MCF 10A (cell line): ENCODE measurements at regions not wholly inside any gene's neighbourhood (a gene's known extent, or its start where the extent isn't known, plus 50 kb on each side); places are given as distances from the start of the nearest gene placed in this dataset.
A peak's percentile ranks its signal among the peaks of the same experiment; 100 is the strongest.
"Not testable (repeated sequence)": the region's sequence is repeated elsewhere in the genome, so short reads cannot be mapped to it uniquely, and the experiment has no call there.

Experiments
- BruUV-seq: library from RNA; stranded (reverse); fragments of 400-500 nt; replicated peaks from 2 replicates; lab custom pipeline; 2021; lab: Mats Ljungman, UMichigan
- CTCF ChIA-PET: fragments of 300-600 bp; sonication (Branson Sonifier 250); formaldehyde crosslinking; extraction: SDS; loops from one replicate; lab custom pipeline; 2021; ENCODE audit warnings: antibody characterized with exemption, inconsistent platforms; lab: Yijun Ruan, JAX
- POLR2A ChIA-PET: fragments of 300-600, 350-650 bp; sonication (Branson Sonifier 250); formaldehyde crosslinking; extraction: SDS; loops from one replicate; lab custom pipeline; 2020; ENCODE audit warnings: antibody characterized with exemption, inconsistent platforms; lab: Yijun Ruan, JAX
- DNase-seq: peaks from one replicate; pipeline ENCODE4 v3.0.0-alpha.2; 2018; ENCODE audit not compliant: unreplicated experiment
- H3K27ac Mint-ChIP-seq: one replicate; pipeline ENCODE4 v1.8.0; 2022; ENCODE audit warnings: mild to moderate bottlenecking, low read depth, mixed read lengths; ENCODE audit not compliant: unreplicated experiment
- H3K27me3 Mint-ChIP-seq: one replicate; pipeline ENCODE4 v1.8.0; 2022; ENCODE audit warnings: mixed read lengths; ENCODE audit not compliant: insufficient read depth, unreplicated experiment
- H3K36me3 Mint-ChIP-seq: one replicate; pipeline ENCODE4 v1.8.0; 2022; ENCODE audit warnings: mild to moderate bottlenecking, moderate library complexity, mixed read lengths; ENCODE audit not compliant: insufficient read depth, unreplicated experiment
- H3K4me1 Mint-ChIP-seq: one replicate; pipeline ENCODE4 v1.8.0; 2022; ENCODE audit warnings: mixed read lengths; ENCODE audit not compliant: insufficient read depth, unreplicated experiment
- H3K4me3 Mint-ChIP-seq: one replicate; pipeline ENCODE4 v1.8.0; 2022; ENCODE audit warnings: mild to moderate bottlenecking, moderate library complexity, mixed read lengths; ENCODE audit not compliant: unreplicated experiment
- H3K9me3 Mint-ChIP-seq: one replicate; pipeline ENCODE4 v1.8.0; 2022; ENCODE audit warnings: mixed read lengths; ENCODE audit not compliant: unreplicated experiment
- intact Hi-C: fragments of 100-400 bp; cut with micrococcal nuclease; formaldehyde crosslinking; loops from 2 replicates; pipeline ENCODE4 v1.14.1; 2022
- TF ChIP-seq, protein P1 (sequence below): fragments of 200-600 bp; IDR thresholded peaks from one replicate; pipeline ENCODE4 v1.8.0; 2022; ENCODE audit warnings: antibody characterized with exemption, mild to moderate bottlenecking; ENCODE audit not compliant: unreplicated experiment

GRCh38 chr5:126126574-126126973 lies 296.6 kb upstream of the GRAMD2B start:
- no peaks in the 10 kb centered on the region for H3K36me3 Mint-ChIP-seq
- no peak for DNase-seq
- H3K27ac Mint-ChIP-seq: no peak overlapping the region
- TF ChIP-seq, protein P1, sequence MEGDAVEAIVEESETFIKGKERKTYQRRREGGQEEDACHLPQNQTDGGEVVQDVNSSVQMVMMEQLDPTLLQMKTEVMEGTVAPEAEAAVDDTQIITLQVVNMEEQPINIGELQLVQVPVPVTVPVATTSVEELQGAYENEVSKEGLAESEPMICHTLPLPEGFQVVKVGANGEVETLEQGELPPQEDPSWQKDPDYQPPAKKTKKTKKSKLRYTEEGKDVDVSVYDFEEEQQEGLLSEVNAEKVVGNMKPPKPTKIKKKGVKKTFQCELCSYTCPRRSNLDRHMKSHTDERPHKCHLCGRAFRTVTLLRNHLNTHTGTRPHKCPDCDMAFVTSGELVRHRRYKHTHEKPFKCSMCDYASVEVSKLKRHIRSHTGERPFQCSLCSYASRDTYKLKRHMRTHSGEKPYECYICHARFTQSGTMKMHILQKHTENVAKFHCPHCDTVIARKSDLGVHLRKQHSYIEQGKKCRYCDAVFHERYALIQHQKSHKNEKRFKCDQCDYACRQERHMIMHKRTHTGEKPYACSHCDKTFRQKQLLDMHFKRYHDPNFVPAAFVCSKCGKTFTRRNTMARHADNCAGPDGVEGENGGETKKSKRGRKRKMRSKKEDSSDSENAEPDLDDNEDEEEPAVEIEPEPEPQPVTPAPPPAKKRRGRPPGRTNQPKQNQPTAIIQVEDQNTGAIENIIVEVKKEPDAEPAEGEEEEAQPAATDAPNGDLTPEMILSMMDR: no peak
- ChIA-PET POLR2A (no interaction called here), CTCF (interaction anchor here (0.5 kb wide), 1 partner anchor 14 kb away, joined by 3 read pairs; no protein-coding TSS in a partner anchor)
- no peak overlapping the region for H3K4me3 Mint-ChIP-seq
- no peaks in the 10 kb centered on the region for H3K27me3 Mint-ChIP-seq
- no peaks in the 10 kb centered on the region for H3K9me3 Mint-ChIP-seq
- no TSS peak for BruUV-seq
- peaks cover 39% of the 10 kb centered on the region for H3K4me1 Mint-ChIP-seq
- intact Hi-C loops: loop anchor here (5.0 to 10.0 kb wide), 4 partner anchors 572 to 1472 kb away; partner anchors contain the start of gene ZNF608

- BruUV-seq, H3K36me3 Mint-ChIP-seq, H3K9me3 Mint-ChIP-seq, H3K27me3 Mint-ChIP-seq, H3K4me3 Mint-ChIP-seq, POLR2A ChIA-PET: not testable (repeated sequence)
- CTCF ChIA-PET: interaction anchor here (0.6 kb wide), 1 partner anchor 112 kb away, joined by 3 read pairs; no protein-coding TSS in a partner anchor
- H3K4me1 Mint-ChIP-seq: peaks cover 33% of the 10 kb centered on the region
- intact Hi-C loops: loop anchor here (5.0 to 10.0 kb wide), 4 partner anchors 573 to 1473 kb away; partner anchors contain the start of gene ZNF608
- H3K27ac Mint-ChIP-seq: peak overlapping the region; percentile 25
- peak; percentile 63 for DNase-seq
Observed at GRCh38 chr5:126127371-126127770, 295.8 kb upstream of the GRAMD2B start.

- TF ChIP-seq, protein P1: peak; percentile 34
- ChIA-PET POLR2A (interaction anchor here (0.8 kb wide), 1 partner anchor 644 kb away, joined by 4 read pairs; no protein-coding TSS in a partner anchor), CTCF (interaction anchor here (0.6 to 1.0 kb wide), 12 partner anchors 133 to 1684 kb away, joined by 3 to 5 read pairs (median 3); no protein-coding TSS in a partner anchor)
- Mint-ChIP-seq H3K4me1 (peaks cover 16% of the 10 kb centered on the region), H3K27me3 (no peaks in the 10 kb centered on the region), H3K27ac (no peak overlapping the region), H3K36me3 (no peaks in the 10 kb centered on the region), H3K4me3 (no peak overlapping the region), H3K9me3 (no peaks in the 10 kb centered on the region)
- DNase-seq: peak; percentile 41
- intact Hi-C loops: loop anchor here (1.0 to 10.0 kb wide), 5 partner anchors 575 to 1475 kb away; partner anchors contain the start of gene ZNF608
- no TSS peak for BruUV-seq
Observed at GRCh38 chr5:126129431-126129830, 293.8 kb upstream of the GRAMD2B start.

GRCh38 chr5:126133424-126133823 lies 289.8 kb upstream of the GRAMD2B start:
- intact Hi-C loops: no loop called here
- Mint-ChIP-seq H3K27me3 (no peaks in the 10 kb centered on the region), H3K27ac (no peak overlapping the region), H3K4me1 (peaks cover 5% of the 10 kb centered on the region), H3K9me3 (no peaks in the 10 kb centered on the region), H3K4me3 (no peak overlapping the region), H3K36me3 (no peaks in the 10 kb centered on the region)
- DNase-seq: no peak
- POLR2A ChIA-PET: no interaction called here
- TF ChIP-seq, protein P1: no peak
- CTCF ChIA-PET: interaction anchor here (0.6 kb wide), 1 partner anchor 9 kb away, joined by 3 read pairs; no protein-coding TSS in a partner anchor
- no TSS peak for BruUV-seq
